ENCODE measurements at regions not wholly inside any gene's neighbourhood (a gene's known extent, or its start where the extent isn't known, plus 50 kb on each side); places are given as distances from the start of the nearest gene placed in this dataset.

DNA sequence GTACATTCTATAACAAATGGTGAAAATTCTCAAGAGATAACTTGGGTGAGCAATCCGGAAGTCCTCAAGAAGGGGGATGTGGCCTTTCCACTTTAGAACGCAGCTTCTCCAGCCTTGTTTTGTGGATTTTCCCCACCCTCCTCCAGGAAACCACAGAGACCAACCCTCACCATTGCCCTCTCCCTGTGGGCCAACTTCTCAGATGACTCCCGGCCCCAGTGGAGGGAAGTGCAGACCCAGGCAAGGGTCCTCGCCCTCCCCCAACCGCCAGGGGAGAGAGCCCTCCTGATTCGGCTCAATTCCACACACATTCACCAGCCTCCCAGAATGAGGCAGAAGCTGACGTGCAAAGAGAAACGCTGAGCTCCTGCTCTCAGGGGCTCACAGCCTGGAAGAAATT, 277.2 kb downstream of the EIPR1 start:
- no peak for DNase-seq (ENCODE audit: low read depth)

DNA sequence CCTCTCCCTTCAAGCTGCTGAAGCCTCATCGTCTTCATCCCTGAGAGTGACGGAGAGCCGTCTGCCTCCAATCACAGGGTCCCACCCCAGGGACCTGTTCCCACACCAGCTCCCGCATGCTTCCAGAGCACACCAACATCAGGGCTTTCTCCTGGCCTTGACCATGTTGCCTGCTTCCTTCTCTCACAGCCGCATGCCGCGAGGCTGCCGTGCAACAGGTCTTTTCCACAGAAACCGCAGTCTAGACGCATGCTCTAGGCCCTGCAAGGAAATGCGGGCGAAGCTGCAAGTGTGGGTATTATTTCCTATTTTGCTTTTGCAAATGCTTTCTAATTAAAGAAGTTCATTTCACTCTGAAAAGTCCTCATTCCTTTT, 277.8 kb downstream of the EIPR1 start:
- no peak for DNase-seq (ENCODE audit: low read depth)

DNA sequence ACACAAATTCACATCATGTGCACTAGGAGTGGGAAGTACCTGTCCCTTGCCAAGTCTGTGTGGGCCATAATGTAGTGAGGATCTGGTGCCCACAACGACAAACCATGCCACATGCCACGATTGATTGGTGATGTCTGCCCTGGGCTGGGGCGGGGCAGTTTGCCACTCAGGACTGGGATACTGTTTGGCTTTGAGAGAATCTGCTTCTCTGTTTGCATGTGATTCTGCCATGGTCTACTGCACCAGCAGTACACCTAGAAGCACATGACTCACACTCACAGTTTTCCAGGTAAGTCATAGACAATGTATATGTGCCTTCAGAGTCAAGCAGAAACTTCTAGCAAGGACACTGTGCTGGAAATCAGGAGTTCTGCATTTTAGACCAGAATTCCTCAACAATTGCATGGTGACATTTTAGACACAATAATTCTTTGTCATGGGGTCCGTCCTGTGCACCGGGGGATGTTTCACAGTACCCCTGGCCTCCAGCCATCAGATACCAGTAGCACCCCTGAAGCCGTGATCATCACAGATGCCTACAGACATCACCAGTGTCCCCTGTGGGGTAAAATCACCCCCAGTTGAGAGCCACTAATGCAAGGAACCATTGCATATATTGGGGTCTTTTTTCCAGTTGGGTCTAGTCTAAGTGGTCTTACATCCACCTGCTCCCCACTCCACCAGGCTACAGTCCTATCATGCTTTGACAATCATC, 278.3 kb downstream of the EIPR1 start:
- DNase-seq (ENCODE audit: low read depth), result no peak

DNA sequence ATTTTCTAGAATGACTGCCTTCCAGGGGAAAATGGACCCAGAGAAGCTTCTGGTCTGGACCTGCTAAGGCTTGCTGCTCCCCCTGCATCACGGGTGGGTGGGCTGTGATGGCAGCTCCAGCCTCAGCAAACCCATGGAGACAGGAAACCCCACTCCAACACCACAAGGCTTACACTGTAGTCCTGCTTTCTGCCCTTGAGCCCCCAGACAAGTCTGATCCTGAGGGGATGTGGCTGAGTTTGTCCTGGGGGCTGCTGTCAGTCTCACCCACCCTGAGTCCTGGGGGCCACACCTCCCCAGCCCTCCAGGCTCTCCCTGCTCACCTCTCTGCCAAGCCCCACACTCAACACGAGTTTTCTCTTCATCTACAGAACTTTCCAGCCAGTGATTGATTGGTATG, 279.4 kb downstream of the EIPR1 start:
- DNase-seq (ENCODE audit: low read depth), result no peak

DNA sequence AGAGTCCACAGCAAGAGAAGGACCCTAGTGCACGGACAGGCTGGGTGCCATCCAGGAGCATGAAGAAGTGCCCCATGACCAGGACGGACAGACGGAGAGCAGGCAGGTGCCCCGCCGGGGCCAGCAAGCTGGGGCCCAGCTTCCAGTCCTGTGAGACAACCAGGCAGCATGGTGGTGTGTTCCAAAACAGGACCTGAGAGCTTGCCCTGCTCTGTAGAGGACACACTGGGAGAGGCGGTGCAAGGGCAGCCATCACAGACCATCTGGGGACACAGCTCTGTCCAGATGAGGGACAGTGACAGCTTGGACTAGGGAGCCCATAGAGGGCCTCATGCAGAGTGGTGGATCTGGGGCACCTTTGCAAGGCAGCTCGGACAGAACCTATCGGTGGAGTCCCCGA, 279.8 kb downstream of the EIPR1 start:
- DNase-seq (ENCODE audit: low read depth), result no peak

DNA sequence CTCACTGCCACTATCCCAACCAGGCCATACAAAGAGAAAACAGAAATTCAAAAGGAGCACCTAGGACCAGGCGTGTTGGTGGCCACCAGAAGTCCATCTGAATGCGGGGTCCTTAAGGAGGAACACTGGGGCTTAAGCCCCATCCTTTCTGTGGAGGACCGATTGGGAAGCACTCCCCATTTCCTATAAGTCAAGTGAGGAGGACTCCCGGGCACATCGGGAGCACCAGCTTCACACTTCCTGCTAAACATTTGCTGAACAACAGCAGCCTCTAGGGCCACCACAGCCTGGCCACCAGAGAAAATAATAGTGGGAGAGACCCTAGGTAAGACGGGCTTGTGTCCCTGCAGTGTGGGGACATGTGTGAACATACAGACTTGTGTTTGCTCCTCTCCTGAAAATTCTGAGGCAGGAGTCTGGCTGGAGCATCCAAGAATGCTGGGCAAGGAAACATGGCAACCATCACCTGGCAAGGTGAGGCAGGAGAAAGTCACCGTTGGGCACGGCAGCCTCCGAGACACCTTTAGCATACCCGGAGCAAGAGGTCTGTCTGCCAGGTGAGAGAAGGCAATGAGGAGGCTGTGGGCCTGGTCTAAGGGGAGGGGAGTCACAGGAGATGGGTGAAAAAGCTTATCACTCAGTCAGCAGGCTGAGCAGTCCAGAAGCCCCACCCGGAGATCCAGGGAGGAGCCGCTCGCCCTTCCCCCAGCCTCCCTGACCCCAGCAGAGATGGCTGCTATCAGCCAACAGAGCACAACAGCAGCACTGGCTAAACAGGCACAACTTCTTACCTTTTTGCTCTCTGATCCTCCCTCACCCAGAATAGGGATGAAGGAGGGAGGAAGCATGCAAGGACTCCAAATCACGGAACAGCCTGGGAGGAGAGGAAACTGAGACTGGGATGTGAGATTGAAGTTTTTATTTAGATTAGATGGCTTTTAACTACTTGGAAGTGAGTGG, 282.3 kb downstream of the EIPR1 start:
- DNase-seq (ENCODE audit: low read depth), result no peak

DNA sequence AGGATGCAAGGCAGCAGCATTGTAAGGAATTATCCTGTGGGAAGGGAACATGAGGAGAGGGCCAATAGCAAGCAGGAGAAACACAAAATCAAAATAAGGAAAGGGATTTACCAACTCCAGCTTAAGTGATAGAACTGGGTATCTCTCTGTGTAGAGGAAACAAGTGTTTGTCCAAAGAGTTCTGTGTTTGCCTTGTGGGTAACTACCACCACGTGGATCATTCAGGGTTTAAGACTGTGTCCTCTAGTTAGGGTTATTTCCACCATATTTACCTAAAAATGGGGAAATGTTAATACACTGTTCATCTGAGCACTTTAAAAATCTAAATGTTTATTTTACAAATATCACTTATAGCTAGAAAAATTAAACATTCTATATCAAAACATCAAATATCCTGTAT, 283.3 kb downstream of the EIPR1 start:
- DNase-seq (ENCODE audit: low read depth), result no peak

DNA sequence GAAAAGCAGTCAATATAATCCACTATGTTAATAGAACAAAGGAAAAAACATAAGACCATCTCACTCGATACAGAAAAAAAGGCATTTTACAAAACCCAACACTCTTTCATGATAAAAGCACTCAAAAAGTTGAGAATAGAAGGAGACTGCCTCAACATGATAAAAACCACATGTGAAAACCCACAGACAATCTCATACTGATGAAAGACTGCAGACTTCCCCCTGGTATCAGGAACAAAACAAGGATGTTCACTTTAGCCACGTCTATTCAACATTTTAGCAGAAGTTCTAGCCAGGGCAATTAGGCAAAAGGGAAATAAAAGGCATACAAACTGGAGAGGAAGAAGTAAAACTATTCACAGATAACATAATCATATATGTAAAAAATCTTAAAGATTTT, 285.9 kb downstream of the EIPR1 start:
- DNase-seq (ENCODE audit: low read depth), result no peak

DNA sequence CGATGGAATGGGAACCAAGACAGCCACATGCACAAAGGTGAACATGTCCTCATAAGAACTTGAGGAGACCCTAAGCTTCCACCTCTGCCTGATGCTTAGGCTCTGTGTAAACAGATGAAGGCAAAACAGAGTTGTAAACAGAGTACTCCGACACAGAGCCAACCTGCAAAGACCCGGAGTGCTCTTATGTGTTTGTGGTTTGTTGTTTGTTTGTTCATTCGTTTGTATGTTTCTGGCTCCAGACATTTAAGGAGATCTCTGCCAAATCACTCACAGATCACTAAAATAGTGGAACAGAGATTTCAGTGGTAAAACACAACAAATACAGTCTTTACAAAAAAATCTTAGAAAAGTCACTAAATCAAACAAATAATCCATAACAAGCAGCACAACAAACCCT, 294.9 kb downstream of the EIPR1 start:
- DNase-seq (ENCODE audit: low read depth), result no peak

DNA sequence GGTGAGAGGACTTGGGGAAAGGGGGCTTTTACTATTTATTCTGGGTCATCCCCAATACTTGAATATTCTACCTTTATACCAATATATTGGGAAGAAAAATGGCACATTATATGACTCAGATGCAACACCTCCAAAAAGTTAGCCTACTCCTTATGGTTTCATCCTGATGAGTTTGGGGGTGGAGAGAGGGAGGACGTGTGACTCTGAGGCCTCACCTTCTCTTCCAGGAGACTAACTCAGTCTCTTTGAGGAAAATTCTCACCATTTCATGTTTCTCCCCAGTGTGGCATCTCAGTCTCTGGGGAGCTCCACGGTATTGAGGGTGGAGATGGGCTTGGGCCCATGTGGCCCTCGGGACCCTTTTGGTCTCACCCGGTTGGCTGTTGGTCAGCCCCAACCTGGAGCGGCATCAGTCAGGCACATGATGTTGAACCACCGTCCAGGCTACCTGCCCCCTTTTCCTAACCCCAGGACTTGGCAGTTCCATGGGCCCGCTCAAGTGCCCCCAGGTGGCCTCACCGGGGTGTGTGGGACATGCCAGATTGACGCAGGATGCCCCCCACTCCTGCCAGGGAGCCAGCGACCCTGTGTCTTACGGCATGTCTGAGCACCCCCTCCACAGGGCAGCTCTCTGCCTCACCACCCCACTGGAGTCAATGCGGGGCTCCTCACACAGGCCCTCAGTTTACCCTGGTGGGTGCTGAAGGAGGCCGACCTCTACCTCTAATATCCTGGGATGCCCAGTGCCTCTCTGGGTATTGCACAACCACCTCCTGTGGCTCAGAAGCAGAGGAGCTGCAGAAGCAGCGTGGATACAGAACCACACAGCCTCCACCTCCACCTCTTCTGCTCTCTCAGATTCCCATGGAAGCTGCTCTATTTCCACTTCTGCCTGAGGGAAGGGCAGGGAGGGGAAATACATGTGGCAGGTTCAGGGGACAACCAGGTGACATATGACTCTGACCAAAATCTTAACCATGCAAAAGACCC, 297.4 kb downstream of the EIPR1 start:
- no peak for DNase-seq (ENCODE audit: low read depth)

DNA sequence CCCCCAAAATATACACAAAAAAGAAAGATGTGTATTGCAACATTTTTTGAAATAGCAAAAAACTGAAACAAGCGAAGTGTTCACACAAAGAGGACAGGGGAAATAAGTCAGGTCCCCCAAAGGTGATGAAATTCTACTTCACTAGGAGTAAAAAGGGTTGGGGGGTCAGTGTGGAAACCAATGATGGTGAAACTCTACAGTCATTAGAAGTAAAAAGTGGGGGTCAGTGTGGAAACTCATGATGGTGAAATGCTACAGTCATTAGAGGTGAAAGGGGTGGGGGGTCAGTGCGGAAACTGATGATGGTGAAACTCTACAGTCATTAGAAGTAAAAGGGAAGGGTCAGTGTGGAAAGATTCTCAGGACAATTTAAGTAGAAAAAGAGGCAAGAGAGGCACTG, 298.2 kb downstream of the EIPR1 start:
- DNase-seq (ENCODE audit: low read depth), result no peak

DNA sequence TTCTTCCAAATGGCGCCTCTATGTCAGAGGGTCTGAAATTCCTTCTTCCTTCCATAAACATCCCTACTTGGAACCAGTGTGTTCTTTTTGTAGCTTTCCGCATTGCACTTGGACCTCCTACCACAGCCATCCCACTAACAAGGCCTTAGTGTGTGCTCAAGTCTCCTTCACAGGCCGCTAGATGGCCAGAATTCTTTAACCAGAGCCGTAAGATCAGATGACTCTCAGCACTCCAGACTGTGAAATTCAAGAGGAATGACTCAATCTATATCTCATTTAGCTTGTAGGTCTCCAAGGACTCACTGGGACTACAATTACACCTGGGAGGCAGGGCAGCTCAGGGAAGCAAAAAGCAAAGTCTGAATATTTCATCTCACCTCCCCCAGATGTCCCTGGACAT, 298.9 kb downstream of the EIPR1 start:
- DNase-seq (ENCODE audit: low read depth), result no peak

DNA sequence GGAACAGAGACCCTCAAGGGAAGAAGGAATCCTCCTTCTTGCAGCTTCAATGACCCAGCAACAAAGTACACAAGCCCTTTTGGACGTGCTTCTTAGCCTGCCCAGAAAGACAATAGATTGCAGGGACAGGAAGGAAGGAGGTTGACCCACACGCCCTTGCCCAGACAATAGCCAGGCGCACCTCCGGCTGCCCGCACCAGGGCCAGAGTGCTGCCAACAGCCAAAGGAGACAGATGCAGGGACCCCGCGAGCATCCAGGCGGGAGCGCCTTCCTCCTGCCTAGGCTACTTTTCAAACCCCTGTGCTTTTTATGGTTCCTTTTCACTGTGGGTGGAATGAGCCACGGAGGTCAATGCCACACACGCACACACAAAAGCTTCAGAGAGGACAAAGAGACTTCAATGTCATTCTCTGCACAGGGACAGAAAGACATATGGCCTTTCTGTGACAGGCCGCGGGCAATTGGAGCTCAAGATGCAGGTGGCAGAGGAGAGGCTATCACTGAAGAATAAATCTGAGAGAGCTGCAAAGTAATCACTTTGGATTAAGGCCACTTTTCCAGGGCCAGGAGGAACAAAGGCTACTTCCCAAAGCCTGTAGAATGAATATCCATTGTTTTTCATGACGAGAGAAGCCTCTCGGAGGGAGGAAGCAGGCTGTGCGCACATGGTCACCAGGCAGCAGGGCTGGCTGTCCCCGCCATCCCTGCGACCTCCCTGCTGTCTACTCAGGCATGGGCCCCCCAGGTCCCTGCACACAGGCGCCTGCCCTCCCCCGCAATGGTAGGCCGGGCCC, 300.6 kb downstream of the EIPR1 start:
- no peak for DNase-seq (ENCODE audit: low read depth)

DNA sequence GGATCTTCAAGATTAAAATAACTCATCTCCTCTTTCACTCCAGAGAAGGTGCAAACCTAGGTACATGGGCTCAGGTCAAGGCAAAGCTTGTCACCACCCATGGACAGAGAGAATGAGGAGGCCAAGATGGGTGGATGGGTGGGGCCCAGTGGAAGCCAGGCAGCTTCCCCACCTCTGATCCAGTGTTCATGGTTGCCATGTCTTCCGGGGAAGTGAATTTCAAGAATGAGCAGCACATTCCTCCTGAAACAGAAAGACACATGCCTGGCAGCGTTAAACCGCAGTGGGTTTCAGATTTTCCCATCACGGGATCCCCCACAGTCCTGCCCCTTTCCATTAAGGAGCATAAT, 301.7 kb downstream of the EIPR1 start:
- DNase-seq (ENCODE audit: low read depth), result no peak

DNA sequence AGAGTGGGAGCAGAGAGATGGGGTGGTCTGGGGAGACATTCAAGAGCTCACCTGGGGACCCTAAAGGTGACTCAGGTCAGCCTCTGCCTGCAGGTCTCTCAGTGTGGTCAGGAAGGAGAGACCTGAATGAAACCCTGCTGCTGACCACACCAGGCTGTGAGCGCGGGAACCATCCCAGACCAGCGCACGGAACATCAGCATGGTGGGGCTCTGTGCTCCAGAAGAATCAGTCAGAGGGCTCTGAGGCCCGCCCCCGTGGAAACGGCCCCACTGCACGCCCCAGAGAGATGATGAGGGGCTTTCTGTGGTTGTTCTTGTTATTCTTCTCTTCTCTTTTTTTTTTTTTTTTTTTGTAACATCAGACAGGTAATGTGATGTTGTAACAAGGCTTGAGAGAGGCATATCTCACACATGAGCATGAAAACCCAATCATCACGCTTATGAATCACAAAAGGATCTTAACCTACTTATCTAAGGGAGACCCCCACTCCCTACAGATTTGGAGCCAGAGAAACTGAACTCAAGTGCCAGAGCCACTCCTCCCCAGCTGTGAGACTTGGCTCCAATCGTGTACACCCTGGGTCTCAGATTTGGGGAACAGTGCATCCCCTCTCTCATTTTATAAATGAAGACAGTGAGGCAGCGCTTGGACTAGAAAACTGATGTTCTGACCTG, 302.2 kb downstream of the EIPR1 start:
- no peak for DNase-seq (ENCODE audit: low read depth)

DNA sequence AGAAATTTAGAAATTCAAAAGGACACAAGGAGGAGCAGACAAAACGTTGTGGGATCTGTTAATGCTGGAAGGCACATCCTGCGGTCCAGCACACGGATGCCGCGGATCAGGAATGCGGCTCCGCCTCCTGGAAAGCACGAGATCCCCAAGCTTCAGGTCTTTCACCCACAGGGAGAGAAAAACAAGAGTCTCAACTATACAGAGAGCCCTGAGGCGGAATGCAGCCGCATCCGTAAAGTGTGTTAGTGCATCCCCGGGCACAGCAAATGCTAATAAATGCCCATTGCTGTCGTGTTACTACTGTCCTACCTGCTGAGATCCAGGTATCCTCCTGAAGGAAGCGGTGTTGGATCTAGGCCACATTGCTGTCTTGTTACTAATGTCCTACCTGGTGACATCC, 303.9 kb downstream of the EIPR1 start:
- DNase-seq (ENCODE audit: low read depth), result no peak

DNA sequence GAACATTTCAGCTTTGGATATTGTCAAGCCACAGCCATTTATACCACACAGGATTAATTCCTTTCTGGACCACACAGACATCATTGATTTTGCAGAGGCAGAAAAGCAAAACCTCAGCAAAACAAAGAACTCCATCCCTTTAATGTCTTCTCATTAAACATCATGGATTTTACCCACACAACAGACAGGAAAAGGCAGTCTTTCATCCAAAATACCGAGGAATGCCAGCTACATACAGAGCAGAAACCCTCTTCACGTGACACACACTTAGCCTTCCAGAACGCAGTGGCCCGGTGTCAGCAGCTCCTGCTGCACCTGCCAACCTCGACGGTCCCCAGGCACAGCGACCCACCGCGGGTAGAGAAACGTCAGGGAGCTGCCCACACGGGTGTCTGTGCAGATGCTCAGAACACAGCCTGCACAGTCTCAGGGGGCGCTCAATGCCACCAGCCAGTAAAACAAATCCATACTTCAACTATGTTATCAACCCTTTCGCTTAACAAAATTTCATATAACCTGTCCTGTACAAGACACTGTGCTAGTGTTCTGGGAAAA, 304.5 kb downstream of the EIPR1 start:
- no peak for DNase-seq (ENCODE audit: low read depth)

DNA sequence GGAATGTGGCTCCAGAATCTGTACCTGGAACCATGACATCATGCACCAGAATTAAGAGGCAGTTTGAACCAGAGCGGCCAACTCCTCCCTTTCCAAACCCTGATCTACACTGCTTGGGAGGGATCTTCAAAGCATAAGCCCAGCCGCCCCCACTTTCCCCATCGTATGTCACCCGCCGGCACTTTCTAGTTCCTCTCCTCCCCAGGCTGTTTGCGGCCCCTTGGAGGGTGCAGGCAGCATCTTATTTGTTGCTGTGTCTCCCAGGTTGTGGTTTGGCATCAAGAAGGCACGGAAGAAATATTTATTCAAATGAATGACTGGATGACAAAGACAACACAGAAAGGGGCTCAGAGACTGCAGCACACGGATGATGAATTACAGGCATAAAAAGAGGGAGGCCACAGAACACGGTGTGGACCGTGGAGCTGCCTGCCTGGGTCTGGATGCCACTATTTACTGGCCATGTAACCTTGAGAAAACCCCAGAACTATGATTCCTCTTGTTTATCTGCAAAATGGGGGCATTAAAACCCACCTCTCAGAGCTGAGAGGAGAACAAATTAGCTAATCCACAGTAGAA, 305.8 kb downstream of the EIPR1 start:
- DNase-seq (ENCODE audit: low read depth), result no peak

DNA sequence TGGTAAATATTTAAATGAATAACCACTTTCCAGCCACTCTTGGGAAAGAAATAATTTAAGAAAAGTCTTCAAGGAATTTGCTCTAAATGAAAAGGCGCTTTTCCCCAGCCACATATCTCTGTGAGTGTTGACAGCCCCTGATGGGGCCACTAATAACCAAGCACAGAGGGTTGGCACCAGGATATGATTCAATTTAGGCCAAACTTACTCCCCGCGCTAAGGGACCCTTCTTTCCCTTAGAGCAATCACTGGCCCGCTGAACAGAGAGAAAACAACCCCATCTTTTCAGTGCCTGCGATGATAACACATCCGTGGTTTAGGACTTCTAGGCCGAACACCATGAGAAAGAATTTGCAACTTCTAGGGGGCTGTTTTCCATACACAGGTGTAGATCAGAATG, 310.8 kb downstream of the EIPR1 start:
- DNase-seq (ENCODE audit: low read depth), result no peak

DNA sequence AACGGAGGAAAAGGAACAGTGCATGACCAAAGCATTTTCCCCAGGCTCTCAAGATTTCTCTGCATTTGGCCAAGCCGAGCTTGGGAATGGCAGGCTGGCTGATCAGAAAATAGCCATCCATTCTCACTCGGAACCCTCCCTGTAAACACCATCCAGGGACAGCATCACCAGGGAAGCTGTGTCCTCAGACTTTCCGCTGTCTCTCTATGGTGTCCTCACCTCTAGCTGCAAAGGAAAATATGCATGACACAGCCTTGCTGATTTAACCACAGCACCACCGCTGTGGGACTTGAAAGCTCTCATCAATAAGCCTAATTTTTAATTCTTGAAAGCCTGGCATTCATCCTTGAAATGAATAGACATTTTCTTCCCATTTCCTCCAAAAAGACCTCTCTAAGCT, 311.7 kb downstream of the EIPR1 start:
- DNase-seq (ENCODE audit: low read depth), result no peak
